Activated T-cell treated with anti-CD3 and anti-CD28 coated beads, Interleukin-2, amount 50 U/mL, for 48 hours (primary cell): ENCODE measurements at regions not wholly inside any gene's neighbourhood (a gene's known extent, or its start where the extent isn't known, plus 50 kb on each side); places are given as distances from the start of the nearest gene placed in this dataset.
"Not testable (repeated sequence)": the region's sequence is repeated elsewhere in the genome, so short reads cannot be mapped to it uniquely, and the experiment has no call there.

Source experiments
- DNase-seq, 2 experiments: peaks; one replicate each; pipeline ENCODE4 v3.0.0-alpha.2; 2020

DNA sequence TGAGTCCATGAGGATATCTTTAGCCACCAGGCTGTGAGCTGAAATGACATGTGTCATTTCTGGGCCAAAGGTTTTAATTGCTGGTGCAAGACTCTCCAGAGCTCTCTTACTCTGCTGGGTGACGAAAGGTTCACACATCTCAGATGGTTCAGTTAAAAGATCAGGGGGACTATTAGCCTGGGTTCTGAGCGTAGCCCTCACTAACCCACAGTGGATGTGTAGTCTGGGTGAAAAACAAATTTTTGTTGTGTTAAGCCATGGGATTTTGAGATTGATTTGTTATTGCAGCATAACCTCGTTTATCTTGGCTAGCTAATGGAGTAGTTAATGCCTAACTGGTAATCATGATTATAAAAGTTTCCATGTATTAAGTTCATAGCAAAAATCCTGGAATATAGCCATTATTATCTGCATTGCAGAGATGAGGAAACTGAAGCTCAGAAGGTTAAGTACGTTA is 251.5 kb downstream of the RMST start:
- no peak for DNase-seq

- no peak for DNase-seq
These were observed 253.8 kb downstream of the RMST start for GRCh38 chr12:97716356-97716755.

DNA sequence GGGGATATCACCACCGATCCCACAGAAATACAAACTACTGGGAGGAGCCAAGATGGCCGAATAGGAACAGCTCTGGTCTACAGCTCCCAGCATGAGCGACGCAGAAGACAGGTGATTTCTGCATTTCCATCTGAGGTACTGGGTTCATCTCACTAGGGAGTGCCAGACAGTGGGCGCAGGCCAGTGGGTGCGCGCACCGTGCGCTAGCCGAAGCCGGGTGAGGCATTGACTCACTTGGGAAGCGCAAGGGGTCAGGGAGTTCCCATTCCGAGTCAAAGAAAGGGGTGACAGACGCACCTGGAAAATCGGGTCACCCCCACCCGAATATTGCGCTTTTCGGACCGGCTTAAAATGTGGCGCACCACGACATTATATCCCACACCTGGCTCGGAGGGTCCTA is 261.2 kb downstream of the RMST start:
- not testable (repeated sequence) for DNase-seq

DNA sequence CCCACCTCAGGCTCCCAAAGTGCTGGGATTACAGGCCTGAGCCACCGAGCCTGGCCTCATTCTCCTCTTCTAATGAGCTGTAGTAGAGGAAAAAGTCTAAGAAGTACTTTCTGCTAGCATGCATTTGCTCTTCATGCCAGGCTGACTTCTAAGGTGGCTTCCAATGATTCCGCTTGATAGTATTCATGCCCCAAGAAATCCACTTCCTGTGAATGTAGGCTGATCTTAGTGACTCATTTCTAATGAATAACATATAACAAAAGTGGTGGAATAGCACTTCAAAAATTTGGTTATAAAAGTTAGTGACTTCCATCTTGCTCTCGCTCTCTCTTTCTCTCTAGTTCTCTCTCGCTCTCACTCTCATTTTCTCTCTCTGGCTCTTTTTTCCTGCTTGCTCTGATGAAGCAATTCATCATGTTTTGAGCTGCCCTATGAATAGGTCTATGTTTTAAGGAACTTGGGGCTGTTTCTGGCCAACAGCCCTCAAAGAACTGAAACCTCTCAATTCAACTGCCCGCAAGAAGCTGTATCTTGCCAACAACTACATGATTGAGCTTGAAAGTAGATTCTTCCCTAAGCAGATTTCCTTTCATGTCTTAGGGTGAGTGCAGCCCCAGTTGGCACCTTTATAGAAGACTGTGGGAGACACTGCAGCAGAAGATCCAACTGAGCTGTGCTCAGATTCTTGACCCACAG is 282.9 kb downstream of the RMST start:
- no peak for DNase-seq

- DNase-seq: no peak
These were observed 285.7 kb downstream of the RMST start for GRCh38 chr12:97748298-97748697.

- DNase-seq: no peak
These were observed 289.1 kb downstream of the RMST start for GRCh38 chr12:97751704-97752103.

GRCh38 chr12:97752129-97752528 is 289.5 kb downstream of the RMST start:
- DNase-seq: no peak

DNA sequence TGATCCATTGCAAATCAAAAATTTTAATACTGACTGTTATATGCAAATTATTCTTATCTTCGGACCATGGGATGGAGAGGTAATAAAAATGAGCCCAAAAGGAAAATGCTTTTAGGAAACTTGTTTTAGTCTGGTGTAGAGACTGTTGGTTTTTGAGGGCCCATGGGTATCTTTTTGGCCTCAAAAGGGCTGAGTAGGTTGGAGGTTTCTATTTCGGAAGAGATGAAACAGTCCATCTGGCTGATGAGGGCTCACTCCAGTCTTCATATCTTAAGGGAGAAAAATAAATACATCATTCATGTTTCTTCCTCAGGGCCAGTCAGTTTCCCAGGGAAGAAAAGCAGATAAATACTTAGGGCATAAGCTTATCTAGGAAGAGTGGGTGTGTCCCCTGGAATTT is 290.7 kb downstream of the RMST start:
- no peak for DNase-seq

GRCh38 chr12:97754306-97754705 is 291.7 kb downstream of the RMST start:
- no peak for DNase-seq

GRCh38 chr12:97756066-97756666 is 293.6 kb downstream of the RMST start:
- DNase-seq: no peak

GRCh38 chr12:97756741-97757140 is 294.1 kb downstream of the RMST start:
- DNase-seq: no peak

- DNase-seq: no peak
These were observed 295.0 kb downstream of the RMST start for GRCh38 chr12:97757481-97758193.

GRCh38 chr12:97758194-97758501 is 295.5 kb downstream of the RMST start:
- DNase-seq: no peak

DNA sequence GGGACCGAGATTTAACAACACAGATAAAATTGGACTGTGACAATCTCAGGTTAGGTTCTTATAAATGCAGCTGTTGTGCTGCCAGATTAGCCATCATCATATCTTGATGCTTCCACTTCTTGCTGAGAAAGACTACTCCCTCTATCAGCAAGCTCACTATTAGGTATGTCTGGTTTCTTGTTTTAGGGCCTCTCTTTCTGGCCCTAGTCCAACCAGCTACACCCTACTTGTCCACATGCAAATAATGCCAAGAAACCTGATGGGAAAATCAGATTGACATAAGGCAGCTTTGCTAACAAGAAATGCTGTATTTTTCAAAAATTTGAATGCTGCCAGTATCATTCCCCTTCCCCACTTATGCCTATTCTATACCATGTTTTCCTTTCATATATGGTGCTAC is 296.0 kb downstream of the RMST start:
- DNase-seq: no peak

GRCh38 chr12:97760601-97761000 is 298.0 kb downstream of the RMST start:
- no peak for DNase-seq

- no peak for DNase-seq
These were observed 300.5 kb downstream of the RMST start for GRCh38 chr12:97763113-97763512.

- DNase-seq: no peak
These were observed 302.1 kb downstream of the RMST start for GRCh38 chr12:97764700-97765099.

- no peak for DNase-seq
These were observed 304.7 kb downstream of the RMST start for GRCh38 chr12:97767347-97767746.

- DNase-seq: no peak
These were observed 315.5 kb downstream of the RMST start for GRCh38 chr12:97778111-97778510.

GRCh38 chr12:97781342-97781741 is 318.7 kb downstream of the RMST start:
- no peak for DNase-seq

- no peak for DNase-seq
These were observed 322.3 kb downstream of the RMST start for GRCh38 chr12:97784904-97785303.

DNA sequence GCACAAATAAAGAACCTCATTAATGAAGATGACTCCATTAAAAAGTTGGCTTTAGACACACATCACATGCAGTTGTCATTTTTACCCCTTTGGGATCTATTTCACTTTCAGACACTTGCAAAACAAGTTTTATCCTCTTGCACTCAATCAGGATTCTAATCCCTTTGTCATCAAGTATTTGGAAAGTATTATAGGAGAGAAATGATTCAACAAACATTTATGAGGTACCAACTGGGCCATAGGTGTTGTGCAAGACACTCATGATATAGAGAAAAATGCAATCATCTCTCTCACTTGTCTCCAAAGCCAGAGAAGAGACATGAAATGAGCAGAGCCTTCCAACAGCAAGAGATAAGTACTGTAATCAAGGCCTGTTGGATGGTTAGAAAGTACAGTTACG is 327.7 kb downstream of the RMST start:
- no peak for DNase-seq

DNA sequence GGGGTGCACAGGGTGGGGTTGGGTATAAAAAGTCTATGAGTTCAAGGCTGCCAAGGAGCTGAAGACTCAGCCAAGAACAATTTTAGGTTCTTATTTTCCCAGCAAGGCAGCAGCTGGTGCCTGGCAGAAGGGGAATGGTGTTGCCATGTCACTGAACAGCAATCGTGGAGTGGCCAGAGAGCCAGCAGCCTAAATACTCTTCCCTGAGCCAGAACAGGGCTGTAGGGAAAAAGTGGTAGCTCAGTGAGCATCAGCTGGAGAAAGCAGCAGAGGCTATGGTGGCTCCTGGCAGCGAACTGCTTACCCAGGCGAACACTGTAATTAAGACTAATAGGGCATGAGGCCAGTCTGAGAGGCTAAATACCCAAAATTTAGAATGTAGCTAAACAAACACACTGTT is 334.9 kb downstream of the RMST start:
- DNase-seq: no peak

GRCh38 chr12:97800561-97800960 is 338.0 kb downstream of the RMST start:
- DNase-seq: no peak
